ENCODE measurements at regions not wholly inside any gene's neighbourhood (a gene's known extent, or its start where the extent isn't known, plus 50 kb on each side); places are given as distances from the start of the nearest gene placed in this dataset.

DNA sequence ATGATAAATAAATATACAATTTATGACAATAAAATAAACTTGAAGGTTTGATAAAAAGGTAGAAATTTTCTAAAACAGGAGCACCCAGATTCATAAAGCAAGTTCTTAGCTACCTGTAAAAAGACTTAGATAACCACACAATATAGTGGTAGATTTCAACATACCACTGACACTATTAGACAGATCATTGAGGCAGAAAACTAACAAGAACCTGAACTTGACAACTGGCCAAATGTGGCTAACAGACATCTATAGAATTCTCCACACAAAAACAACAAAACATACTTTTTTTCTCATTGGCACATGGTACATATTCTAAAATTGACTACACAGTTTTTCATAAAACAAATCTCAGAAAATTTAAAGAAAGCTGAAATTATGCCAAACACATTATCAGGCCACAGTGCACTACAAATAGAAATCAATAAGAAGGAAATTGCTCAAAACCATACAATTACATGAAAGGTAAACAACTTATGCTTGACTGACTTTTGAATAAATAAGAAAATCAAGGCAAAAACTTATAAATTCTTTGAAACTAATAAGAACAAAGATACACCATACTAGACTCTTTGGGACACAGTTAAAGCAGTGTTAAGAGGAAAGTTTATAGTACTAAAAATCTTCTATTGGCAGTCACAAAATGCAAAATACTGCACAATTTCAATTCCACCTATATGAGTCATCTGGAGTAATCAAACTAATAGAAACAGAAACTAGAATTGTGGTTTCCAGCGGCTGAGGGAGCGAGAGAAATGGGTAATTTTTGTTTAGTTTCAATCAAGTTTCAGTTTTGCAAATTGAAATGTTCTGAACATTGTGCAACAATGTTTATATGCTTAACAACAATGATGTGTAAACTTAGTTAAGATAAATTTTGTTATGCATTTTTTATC, 925.6 kb downstream of the SH3BGRL start:
- H3K9me3 ChIP-seq (ENCODE audit: low read depth) = no peaks in the 10 kb centered on the region
- H3K27me3 ChIP-seq (replicated peaks; ENCODE audit: insufficient read depth) = no peaks in the 10 kb centered on the region
- no peak overlapping the region for H3K4me3 ChIP-seq
- no peak overlapping the region for H3K4me2 ChIP-seq (ENCODE audit: unreplicated experiment)
- no peaks in the 10 kb centered on the region for H3K36me3 ChIP-seq (ENCODE audit: low read depth)
- no peak for TF ChIP-seq EZH2phosphoT487 (IDR thresholded peaks at IDR 0.05; ENCODE audit: insufficient read depth, low read depth)
- TF ChIP-seq EZH2 (IDR thresholded peaks at IDR 0.05; ENCODE audit: insufficient read depth, poor library complexity, severe bottlenecking) = no peak
- no peak for DNase-seq
- H3K79me2 ChIP-seq (ENCODE audit: insufficient read depth) = no peaks in the 10 kb centered on the region
- H2AFZ ChIP-seq = no peak overlapping the region
- no peak overlapping the region for H3K27ac ChIP-seq
- no peaks in the 10 kb centered on the region for H4K20me1 ChIP-seq (ENCODE audit: insufficient read depth)
- H3K9me2 ChIP-seq (ENCODE audit: insufficient read depth) = no peaks in the 10 kb centered on the region
- no peaks in the 10 kb centered on the region for H3K4me1 ChIP-seq (ENCODE audit: insufficient read depth)
- no peak overlapping the region for H3K9ac ChIP-seq
- 14 to 24% methylated on average over 2 of the region's 2 CpGs for WGBS, 2 experiments (ENCODE audit: low coverage in 1 of 2, low lambda C conversion rate in 2 of 2, missing lambda C conversion rate in 2 of 2)
- in situ Hi-C loops (cut with MboI) = no loop called here
- H3F3A ChIP-seq (ENCODE audit: insufficient read depth) = no peaks in the 10 kb centered on the region

DNA sequence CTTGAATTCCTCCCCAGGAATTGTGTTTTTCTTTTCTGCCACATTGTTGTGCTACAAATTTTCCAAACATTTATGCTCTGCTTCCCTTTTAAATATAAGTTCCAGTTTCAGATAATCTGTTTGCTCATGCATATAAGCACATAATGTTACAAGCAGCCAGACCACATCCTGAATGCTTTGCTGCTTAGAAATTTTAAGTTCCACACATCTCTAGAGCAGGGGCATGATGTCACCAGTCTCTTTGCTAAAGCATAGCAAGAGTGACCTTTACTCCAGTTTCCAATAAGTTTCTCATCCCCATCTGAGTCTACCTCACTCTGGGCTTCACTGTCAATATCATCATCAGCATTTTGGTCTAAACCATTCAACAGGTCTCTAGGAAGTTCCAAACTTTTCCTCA, 932.5 kb downstream of the SH3BGRL start:
- Histone ChIP-seq H3F3A (ENCODE audit: insufficient read depth) (no peaks in the 10 kb centered on the region), H3K9ac (no peak overlapping the region), H2AFZ (no peak overlapping the region), H3K27me3 (replicated peaks; ENCODE audit: insufficient read depth) (no peaks in the 10 kb centered on the region), H3K4me2 (ENCODE audit: unreplicated experiment) (no peak overlapping the region), H3K4me3 (no peak overlapping the region), H3K79me2 (ENCODE audit: insufficient read depth) (no peaks in the 10 kb centered on the region), H3K36me3 (ENCODE audit: low read depth) (no peaks in the 10 kb centered on the region), H4K20me1 (ENCODE audit: insufficient read depth) (no peaks in the 10 kb centered on the region), H3K9me3 (ENCODE audit: low read depth) (no peaks in the 10 kb centered on the region), H3K4me1 (ENCODE audit: insufficient read depth) (no peaks in the 10 kb centered on the region), H3K9me2 (ENCODE audit: insufficient read depth) (no peaks in the 10 kb centered on the region), H3K27ac (no peak overlapping the region)
- in situ Hi-C loops (cut with MboI) = no loop called here
- no peak for DNase-seq
- TF ChIP-seq EZH2 (IDR thresholded peaks at IDR 0.05; ENCODE audit: insufficient read depth, poor library complexity, severe bottlenecking) = no peak

- no peak for TF ChIP-seq EZH2 (IDR thresholded peaks at IDR 0.05; ENCODE audit: insufficient read depth, poor library complexity, severe bottlenecking)
- TF ChIP-seq EZH2phosphoT487 (IDR thresholded peaks at IDR 0.05; ENCODE audit: insufficient read depth, low read depth) = no peak
- no peak for DNase-seq
- no peaks in the 10 kb centered on the region for H3K4me1 ChIP-seq (ENCODE audit: insufficient read depth)
- H3K27me3 ChIP-seq (replicated peaks; ENCODE audit: insufficient read depth) = no peaks in the 10 kb centered on the region
- H3K9me3 ChIP-seq (ENCODE audit: low read depth) = no peaks in the 10 kb centered on the region
- H4K20me1 ChIP-seq (ENCODE audit: insufficient read depth) = no peaks in the 10 kb centered on the region
- no peak overlapping the region for H3K9ac ChIP-seq
- H3K27ac ChIP-seq = no peak overlapping the region
- no peaks in the 10 kb centered on the region for H3K79me2 ChIP-seq (ENCODE audit: insufficient read depth)
- no peaks in the 10 kb centered on the region for H3K9me2 ChIP-seq (ENCODE audit: insufficient read depth)
- 0 to 5% methylated on average over 1 of the region's 1 CpG for WGBS, 2 experiments (ENCODE audit: low coverage in 1 of 2, low lambda C conversion rate in 2 of 2, missing lambda C conversion rate in 2 of 2)
- H3K4me2 ChIP-seq (ENCODE audit: unreplicated experiment) = no peak overlapping the region
- in situ Hi-C loops (cut with MboI) = no loop called here
- no peaks in the 10 kb centered on the region for H3K36me3 ChIP-seq (ENCODE audit: low read depth)
- H3F3A ChIP-seq (ENCODE audit: insufficient read depth) = no peaks in the 10 kb centered on the region
- no peak overlapping the region for H2AFZ ChIP-seq
- H3K4me3 ChIP-seq = no peak overlapping the region
Observed at GRCh38 chrX:82141942-82142341, 940.0 kb downstream of the SH3BGRL start.

GRCh38 chrX:82161195-82161594, 959.3 kb downstream of the SH3BGRL start:
- Histone ChIP-seq H3K9ac (no peak overlapping the region), H3K36me3 (ENCODE audit: low read depth) (no peaks in the 10 kb centered on the region), H4K20me1 (ENCODE audit: insufficient read depth) (no peaks in the 10 kb centered on the region), H3K4me1 (ENCODE audit: insufficient read depth) (no peaks in the 10 kb centered on the region), H3K27me3 (replicated peaks; ENCODE audit: insufficient read depth) (no peaks in the 10 kb centered on the region), H3K79me2 (ENCODE audit: insufficient read depth) (no peaks in the 10 kb centered on the region), H3K27ac (no peak overlapping the region), H3K4me2 (ENCODE audit: unreplicated experiment) (no peak overlapping the region), H3K9me3 (ENCODE audit: low read depth) (no peaks in the 10 kb centered on the region), H2AFZ (no peak overlapping the region), H3K4me3 (no peak overlapping the region), H3K9me2 (ENCODE audit: insufficient read depth) (no peaks in the 10 kb centered on the region), H3F3A (ENCODE audit: insufficient read depth) (no peaks in the 10 kb centered on the region)
- no peak for DNase-seq
- TF ChIP-seq EZH2phosphoT487 (IDR thresholded peaks at IDR 0.05; ENCODE audit: insufficient read depth, low read depth) = no peak
- TF ChIP-seq EZH2 (IDR thresholded peaks at IDR 0.05; ENCODE audit: insufficient read depth, poor library complexity, severe bottlenecking) = no peak
- in situ Hi-C loops (cut with MboI) = no loop called here
- WGBS, 2 experiments (ENCODE audit: low coverage in 1 of 2, low lambda C conversion rate in 2 of 2, missing lambda C conversion rate in 2 of 2) = 14 to 31% methylated on average over 2 of the region's 2 CpGs

GRCh38 chrX:82163701-82164100, 961.8 kb downstream of the SH3BGRL start:
- in situ Hi-C loops (cut with MboI) = no loop called here
- Histone ChIP-seq H3K4me2 (ENCODE audit: unreplicated experiment) (no peak overlapping the region), H3K9me2 (ENCODE audit: insufficient read depth) (no peaks in the 10 kb centered on the region), H3K27ac (no peak overlapping the region), H3K9me3 (ENCODE audit: low read depth) (no peaks in the 10 kb centered on the region), H3K36me3 (ENCODE audit: low read depth) (no peaks in the 10 kb centered on the region), H4K20me1 (ENCODE audit: insufficient read depth) (no peaks in the 10 kb centered on the region), H3K9ac (no peak overlapping the region), H3K4me3 (no peak overlapping the region), H3K79me2 (ENCODE audit: insufficient read depth) (no peaks in the 10 kb centered on the region), H2AFZ (no peak overlapping the region), H3F3A (ENCODE audit: insufficient read depth) (no peaks in the 10 kb centered on the region), H3K4me1 (ENCODE audit: insufficient read depth) (no peaks in the 10 kb centered on the region), H3K27me3 (replicated peaks; ENCODE audit: insufficient read depth) (no peaks in the 10 kb centered on the region)
- TF ChIP-seq EZH2phosphoT487 (IDR thresholded peaks at IDR 0.05; ENCODE audit: insufficient read depth, low read depth) (no peak), EZH2 (IDR thresholded peaks at IDR 0.05; ENCODE audit: insufficient read depth, poor library complexity, severe bottlenecking) (no peak)
- peak; percentile 1 for DNase-seq

Measured in GM23248 (cell line).